Ectodermal cell (in vitro differentiated cells): ENCODE measurements at regions not wholly inside any gene's neighbourhood (a gene's known extent, or its start where the extent isn't known, plus 50 kb on each side); places are given as distances from the start of the nearest gene placed in this dataset.

Source experiments
- H3K27ac ChIP-seq: 2 replicates; pipeline ENCODE4 v1.7.0; 2013; ENCODE audit warnings: mild to moderate bottlenecking, low read depth, low read length; ENCODE audit not compliant: insufficient read depth, poor library complexity, severe bottlenecking
- H3K27me3 ChIP-seq: 2 replicates; pipeline ENCODE4 v1.7.0; 2013; ENCODE audit warnings: mild to moderate bottlenecking, low read length; ENCODE audit not compliant: insufficient read depth, control insufficient read depth, poor library complexity, severe bottlenecking
- H3K36me3 ChIP-seq: one replicate; pipeline ENCODE4 v1.7.0; 2013; ENCODE audit warnings: low read length; ENCODE audit not compliant: control insufficient read depth, insufficient read depth
- H3K4me1 ChIP-seq: one replicate; pipeline ENCODE4 v1.7.0; 2013; ENCODE audit warnings: low read length; ENCODE audit not compliant: control insufficient read depth, insufficient read depth
- H3K4me3 ChIP-seq: 2 replicates; pipeline ENCODE4 v1.7.0; 2013; ENCODE audit warnings: low read depth, low read length, control low read depth; ENCODE audit not compliant: insufficient read depth
- H3K9me3 ChIP-seq: 2 replicates; pipeline ENCODE4 v1.7.0; 2013; ENCODE audit warnings: mild to moderate bottlenecking, low read length, moderate library complexity; ENCODE audit not compliant: control insufficient read depth
- WGBS, 2 experiments: methylation state at CpG; one replicate each; pipeline ENCODE4 v1.1.7; 2013; ENCODE audit warnings: missing lambda C conversion rate in 2 of 2; 5-methylcytosine and 5-hydroxymethylcytosine counted together

DNA sequence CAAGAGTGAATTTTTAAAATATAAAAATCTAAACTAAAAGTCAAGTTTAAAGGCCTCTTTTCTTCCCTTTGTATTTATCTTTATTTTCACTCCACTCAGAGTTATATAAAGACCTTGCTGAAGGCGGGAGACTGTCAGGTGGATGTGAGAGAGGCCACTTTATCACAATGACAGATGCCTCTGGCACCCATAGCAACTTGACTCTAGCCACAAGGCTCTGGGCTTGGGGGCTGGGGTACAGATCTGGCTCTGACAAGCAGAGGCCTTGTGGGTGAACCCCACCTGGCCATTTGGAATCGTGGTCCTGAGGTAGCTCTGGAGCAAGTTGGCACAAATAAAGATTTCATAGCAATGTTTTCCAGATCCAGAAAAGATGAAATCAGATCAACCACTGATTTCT, 417.2 kb downstream of the RFPL4B start:
- no peaks in the 10 kb centered on the region for H3K4me1 ChIP-seq
- H3K4me3 ChIP-seq: no peak overlapping the region
- no peak overlapping the region for H3K27ac ChIP-seq
- no peaks in the 10 kb centered on the region for H3K36me3 ChIP-seq
- no peaks in the 10 kb centered on the region for H3K27me3 ChIP-seq
- WGBS, 2 experiments: 98% methylated on average over 2 of the region's 2 CpGs
- H3K9me3 ChIP-seq: peaks cover 4% of the 10 kb centered on the region

- H3K4me1 ChIP-seq: no peaks in the 10 kb centered on the region
- no peaks in the 10 kb centered on the region for H3K27me3 ChIP-seq
- no peak overlapping the region for H3K4me3 ChIP-seq
- H3K36me3 ChIP-seq: no peaks in the 10 kb centered on the region
- peaks cover 2% of the 10 kb centered on the region for H3K9me3 ChIP-seq
- 90 to 100% methylated on average over 2 of the region's 2 CpGs for WGBS, 2 experiments
- H3K27ac ChIP-seq: no peak overlapping the region
These were observed 423.2 kb downstream of the RFPL4B start for GRCh38 chr6:112770308-112770707.

- Histone ChIP-seq H3K27ac (no peak overlapping the region), H3K36me3 (no peaks in the 10 kb centered on the region), H3K9me3 (no peaks in the 10 kb centered on the region), H3K4me3 (no peak overlapping the region), H3K4me1 (no peaks in the 10 kb centered on the region), H3K27me3 (no peaks in the 10 kb centered on the region)
- WGBS, 2 experiments: 0% methylated on average over 1 of the region's 1 CpG
These were observed 426.1 kb downstream of the RFPL4B start for GRCh38 chr6:112773187-112773586.

- WGBS, 2 experiments: 91 to 94% methylated on average over 4 of the region's 4 CpGs
- Histone ChIP-seq H3K9me3 (no peaks in the 10 kb centered on the region), H3K4me1 (no peaks in the 10 kb centered on the region), H3K27ac (no peak overlapping the region), H3K36me3 (no peaks in the 10 kb centered on the region), H3K27me3 (no peaks in the 10 kb centered on the region), H3K4me3 (no peak overlapping the region)
These were observed 427.2 kb downstream of the RFPL4B start for GRCh38 chr6:112774319-112774718.

- Histone ChIP-seq H3K27ac (no peak overlapping the region), H3K4me3 (no peak overlapping the region), H3K27me3 (no peaks in the 10 kb centered on the region), H3K9me3 (no peaks in the 10 kb centered on the region), H3K36me3 (no peaks in the 10 kb centered on the region), H3K4me1 (no peaks in the 10 kb centered on the region)
- WGBS, 2 experiments: 20 to 25% methylated on average over 6 to 8 of the region's 9 CpGs
These were observed 433.5 kb downstream of the RFPL4B start for GRCh38 chr6:112780498-112781096.

DNA sequence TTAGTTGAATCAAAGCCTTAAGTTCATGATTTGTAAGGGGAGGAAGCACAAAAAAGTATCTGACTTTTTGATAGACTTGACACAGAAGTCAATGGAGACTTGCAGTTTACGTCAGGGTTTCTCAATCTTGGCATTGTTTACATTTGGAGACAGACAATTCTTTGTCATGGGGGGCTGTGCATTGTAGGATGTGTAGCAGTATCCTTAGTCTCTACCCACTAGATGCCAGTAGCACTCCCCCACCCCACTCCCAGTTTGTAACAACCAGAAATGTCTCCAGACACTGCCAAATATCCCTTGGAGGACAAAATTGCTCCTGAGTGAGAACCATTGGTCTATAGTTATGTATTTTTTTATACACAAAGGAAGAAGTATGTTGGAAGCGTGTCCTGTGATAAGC, 434.1 kb downstream of the RFPL4B start:
- no peak overlapping the region for H3K4me3 ChIP-seq
- no peaks in the 10 kb centered on the region for H3K4me1 ChIP-seq
- no peak overlapping the region for H3K27ac ChIP-seq
- H3K27me3 ChIP-seq: no peaks in the 10 kb centered on the region
- no peaks in the 10 kb centered on the region for H3K9me3 ChIP-seq
- no peaks in the 10 kb centered on the region for H3K36me3 ChIP-seq
- 41 to 78% methylated on average over 1 to 2 of the region's 2 CpGs for WGBS, 2 experiments

DNA sequence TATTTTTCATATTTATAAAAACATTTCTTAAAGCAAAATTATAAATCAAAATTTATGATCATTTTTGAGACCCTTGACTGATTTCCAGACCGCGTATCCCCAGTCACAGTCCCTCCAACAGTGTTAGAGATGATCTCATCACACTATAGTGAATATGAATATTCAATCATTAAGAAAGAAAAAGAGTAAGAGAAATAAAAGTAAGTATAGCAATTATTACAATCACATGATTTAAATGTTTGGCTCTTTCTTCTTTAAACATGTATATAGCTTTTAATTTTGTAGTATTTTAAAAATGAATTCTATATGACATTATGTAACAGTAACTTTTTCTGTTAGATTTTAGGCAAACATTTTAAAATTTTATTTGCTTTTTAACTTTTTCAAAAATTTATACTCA, 438.3 kb downstream of the RFPL4B start:
- H3K9me3 ChIP-seq: no peaks in the 10 kb centered on the region
- H3K27ac ChIP-seq: no peak overlapping the region
- no peaks in the 10 kb centered on the region for H3K27me3 ChIP-seq
- WGBS, 2 experiments: 100% methylated on average over 2 of the region's 2 CpGs; no CpG with 5 or more reads in 1 of the 2 experiments
- H3K4me3 ChIP-seq: no peak overlapping the region
- H3K36me3 ChIP-seq: no peaks in the 10 kb centered on the region
- no peaks in the 10 kb centered on the region for H3K4me1 ChIP-seq

DNA sequence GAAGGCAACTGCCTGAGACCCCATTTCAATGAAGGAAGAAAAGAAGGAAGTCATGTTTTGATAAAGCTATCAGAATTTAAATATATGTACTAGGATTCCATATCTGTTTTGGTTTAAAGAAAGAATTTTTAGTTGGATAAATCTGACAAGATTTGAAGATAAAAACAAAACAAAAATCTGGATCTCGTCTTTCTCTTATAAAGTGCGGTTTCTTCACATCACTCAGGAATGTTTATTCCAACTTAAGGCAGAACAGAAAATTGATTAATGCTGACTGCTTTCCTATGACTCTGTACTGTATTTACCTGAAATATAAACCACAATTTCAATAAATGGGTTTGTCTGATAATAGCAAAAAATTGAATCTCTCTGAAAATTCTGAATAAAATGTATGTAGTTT, 439.7 kb downstream of the RFPL4B start:
- no peak overlapping the region for H3K4me3 ChIP-seq
- H3K27me3 ChIP-seq: no peaks in the 10 kb centered on the region
- no peaks in the 10 kb centered on the region for H3K9me3 ChIP-seq
- H3K27ac ChIP-seq: no peak overlapping the region
- WGBS, 2 experiments: 94 to 95% methylated on average over 2 of the region's 2 CpGs
- H3K4me1 ChIP-seq: no peaks in the 10 kb centered on the region
- H3K36me3 ChIP-seq: no peaks in the 10 kb centered on the region

DNA sequence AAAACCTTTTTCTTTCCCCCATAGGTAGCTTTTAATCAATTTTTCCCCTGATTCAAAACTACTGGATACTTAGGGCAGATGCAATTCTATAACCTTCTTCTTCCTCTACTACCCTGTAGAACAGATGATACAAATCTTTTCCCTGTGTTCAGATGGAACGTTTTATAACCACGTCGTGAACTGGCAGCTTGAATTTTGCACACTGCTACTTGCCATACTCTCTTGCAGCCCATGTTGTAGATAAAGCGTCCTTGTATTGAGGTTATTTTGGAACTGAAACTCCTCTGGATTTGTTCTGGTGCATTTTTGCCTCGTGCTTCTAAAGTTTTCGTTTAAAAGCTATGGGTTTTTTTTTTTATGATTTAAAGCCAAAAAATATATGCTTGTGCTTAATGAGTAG, 440.2 kb downstream of the RFPL4B start:
- WGBS, 2 experiments: 94 to 95% methylated on average over 6 of the region's 6 CpGs
- Histone ChIP-seq H3K27me3 (no peaks in the 10 kb centered on the region), H3K4me3 (no peak overlapping the region), H3K4me1 (no peaks in the 10 kb centered on the region), H3K9me3 (no peaks in the 10 kb centered on the region), H3K36me3 (no peaks in the 10 kb centered on the region), H3K27ac (no peak overlapping the region)

DNA sequence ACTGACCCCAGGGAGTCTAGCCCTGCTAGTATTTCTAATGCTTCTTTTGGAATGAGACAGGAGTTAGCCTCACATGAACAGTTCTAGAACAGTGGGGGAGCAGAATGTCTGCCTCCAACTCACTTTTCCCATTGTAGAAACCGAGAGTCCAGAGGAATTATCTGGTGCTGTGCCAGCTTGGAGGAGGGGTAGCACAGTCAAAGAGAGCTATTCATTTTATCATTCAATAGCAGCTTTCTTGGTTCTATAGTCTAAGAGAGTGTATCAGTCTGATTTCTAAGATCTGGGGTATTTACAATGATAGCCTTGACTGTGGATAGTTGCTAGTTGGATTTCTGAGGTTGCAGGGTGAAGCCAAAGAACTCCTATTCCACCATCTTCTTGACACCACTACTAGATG, 448.2 kb downstream of the RFPL4B start:
- H3K27me3 ChIP-seq: no peaks in the 10 kb centered on the region
- no peak overlapping the region for H3K27ac ChIP-seq
- no peaks in the 10 kb centered on the region for H3K4me1 ChIP-seq
- H3K4me3 ChIP-seq: no peak overlapping the region
- WGBS, 2 experiments: 80 to 88% methylated on average over 1 of the region's 1 CpG
- no peaks in the 10 kb centered on the region for H3K9me3 ChIP-seq
- H3K36me3 ChIP-seq: no peaks in the 10 kb centered on the region

DNA sequence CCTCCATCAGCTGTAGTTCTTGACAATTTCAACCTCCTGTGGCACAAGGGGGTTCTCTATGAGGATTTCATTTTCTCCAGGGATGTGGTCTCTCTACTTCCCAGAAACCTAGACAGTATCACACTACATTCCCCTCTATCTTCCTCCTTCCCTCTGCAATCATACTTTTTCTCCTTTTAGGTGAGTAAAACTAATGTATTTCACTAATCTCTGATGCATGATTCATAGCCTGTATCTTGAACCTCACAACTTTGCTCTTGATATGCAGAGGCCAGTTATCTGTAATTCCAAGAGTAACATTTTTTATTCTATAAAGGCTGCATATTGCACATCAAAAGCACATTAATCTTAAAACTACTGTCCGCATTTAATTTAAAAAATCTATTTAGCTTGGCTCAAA, 449.6 kb downstream of the RFPL4B start:
- Histone ChIP-seq H3K27ac (no peak overlapping the region), H3K4me1 (no peaks in the 10 kb centered on the region), H3K27me3 (no peaks in the 10 kb centered on the region), H3K9me3 (no peaks in the 10 kb centered on the region), H3K4me3 (no peak overlapping the region), H3K36me3 (no peaks in the 10 kb centered on the region)
- WGBS, 2 experiments: 86 to 100% methylated on average over 1 of the region's 1 CpG
